H9 (cell line): ENCODE measurements at regions not wholly inside any gene's neighbourhood (a gene's known extent, or its start where the extent isn't known, plus 50 kb on each side); places are given as distances from the start of the nearest gene placed in this dataset.

ENCODE experiments used
- DNase-seq: peaks from one replicate; pipeline ENCODE4 v3.0.0-alpha.2; 2017
- H2AFZ ChIP-seq: one replicate; pipeline ENCODE4 v1.6.1; 2013; ENCODE audit warnings: mild to moderate bottlenecking, low read length, control low read depth, moderate library complexity
- H2AK5ac ChIP-seq: 2 replicates; pipeline ENCODE4 v1.6.1; 2013; ENCODE audit warnings: low read length, control low read depth, mixed read lengths; ENCODE audit not compliant: insufficient read length
- H2BK120ac ChIP-seq: one replicate; pipeline ENCODE4 v1.6.1; 2013; ENCODE audit warnings: low read depth, mild to moderate bottlenecking, low read length, control low read depth, inconsistent platforms; ENCODE audit not compliant: poor library complexity, severe bottlenecking
- H2BK12ac ChIP-seq: 2 replicates; pipeline ENCODE4 v1.6.1; 2013; ENCODE audit warnings: low read length, control low read depth, mixed read lengths, low read depth; ENCODE audit not compliant: insufficient read length
- H2BK15ac ChIP-seq: 2 replicates; pipeline ENCODE4 v1.6.1; 2013; ENCODE audit warnings: low read depth, low read length, control low read depth
- H2BK20ac ChIP-seq: one replicate; pipeline ENCODE4 v1.6.1; 2013; ENCODE audit warnings: low read depth, mild to moderate bottlenecking, low read length, control low read depth, inconsistent platforms; ENCODE audit not compliant: poor library complexity, severe bottlenecking
- H2BK5ac ChIP-seq: 2 replicates; pipeline ENCODE4 v1.6.1; 2013; ENCODE audit warnings: low read length, control low read depth, mixed read lengths; ENCODE audit not compliant: insufficient read length
- H3K14ac ChIP-seq: 2 replicates; pipeline ENCODE4 v1.6.1; 2013; ENCODE audit warnings: low read length, control low read depth; ENCODE audit not compliant: insufficient read depth
- H3K18ac ChIP-seq: 2 replicates; pipeline ENCODE4 v1.6.1; 2013; ENCODE audit warnings: low read depth, mild to moderate bottlenecking, mixed read lengths, low read length, control low read depth; ENCODE audit not compliant: insufficient read length
- H3K23ac ChIP-seq: 2 replicates; pipeline ENCODE4 v1.6.1; 2013; ENCODE audit warnings: low read length, control low read depth, mixed read lengths, low read depth; ENCODE audit not compliant: insufficient read length
- H3K23me2 ChIP-seq: 2 replicates; pipeline ENCODE4 v1.6.1; 2013; ENCODE audit warnings: low read depth, mild to moderate bottlenecking, mixed read lengths, low read length, control low read depth; ENCODE audit not compliant: insufficient read length, poor library complexity, severe bottlenecking
- H3K27ac ChIP-seq: 2 replicates; pipeline ENCODE4 v1.5.1; 2013; ENCODE audit warnings: low read length, control low read depth, mixed read lengths, low read depth; ENCODE audit not compliant: insufficient read length
- H3K27me3 ChIP-seq: 2 replicates; pipeline ENCODE4 v1.6.1; 2013; ENCODE audit warnings: low read length, control low read depth, inconsistent platforms; ENCODE audit not compliant: insufficient read depth
- H3K4ac ChIP-seq: 2 replicates; pipeline ENCODE4 v1.6.1; 2013; ENCODE audit warnings: low read depth, mild to moderate bottlenecking, control low read depth, inconsistent platforms, low read length, moderate library complexity
- H3K4me1 ChIP-seq: 2 replicates; pipeline ENCODE4 v1.6.1; 2013; ENCODE audit warnings: low read length, control low read depth, inconsistent platforms; ENCODE audit not compliant: insufficient read depth
- H3K4me2 ChIP-seq: 2 replicates; pipeline ENCODE4 v1.6.1; 2013; ENCODE audit warnings: low read length, control low read depth, mixed read lengths; ENCODE audit not compliant: insufficient read length, insufficient read depth
- H3K56ac ChIP-seq: 2 replicates; pipeline ENCODE4 v1.6.1; 2013; ENCODE audit warnings: low read depth, mild to moderate bottlenecking, mixed read lengths, low read length, control low read depth; ENCODE audit not compliant: insufficient read length
- H3K79me1 ChIP-seq: 2 replicates; pipeline ENCODE4 v1.6.1; 2013; ENCODE audit warnings: low read depth, mild to moderate bottlenecking, moderate library complexity, low read length, control low read depth, inconsistent platforms; ENCODE audit not compliant: insufficient read depth, poor library complexity, severe bottlenecking
- H3K79me2 ChIP-seq: 2 replicates; pipeline ENCODE4 v1.6.1; 2013; ENCODE audit warnings: low read length, control low read depth, inconsistent platforms; ENCODE audit not compliant: insufficient read depth
- H3K9ac ChIP-seq: 2 replicates; pipeline ENCODE4 v1.6.1; 2013; ENCODE audit warnings: low read length, control low read depth, mixed read lengths; ENCODE audit not compliant: insufficient read length; ENCODE audit errors: extremely low read depth
- H3K9me3 ChIP-seq: one replicate; pipeline ENCODE4 v1.6.1; 2013; ENCODE audit warnings: low read depth, low read length, inconsistent platforms; ENCODE audit not compliant: control insufficient read depth
- H3T11ph ChIP-seq: one replicate; pipeline ENCODE4 v1.6.1; 2013; ENCODE audit warnings: mild to moderate bottlenecking, low read length, control low read depth, inconsistent platforms
- H4K20me1 ChIP-seq: one replicate; pipeline ENCODE4 v1.6.1; 2013; ENCODE audit not compliant: control insufficient read depth, insufficient read length, insufficient read depth
- H4K5ac ChIP-seq: 2 replicates; pipeline ENCODE4 v1.6.1; 2013; ENCODE audit warnings: low read depth, mild to moderate bottlenecking, mixed read lengths, low read length, control low read depth; ENCODE audit not compliant: insufficient read length
- H4K8ac ChIP-seq: replicated peaks from 2 replicates; pipeline ENCODE4 v1.6.1; 2013; ENCODE audit warnings: low read length, control low read depth, mixed read lengths, low read depth; ENCODE audit not compliant: insufficient read length
- H4K91ac ChIP-seq: 2 replicates; pipeline ENCODE4 v1.6.1; 2013; ENCODE audit warnings: low read depth, mild to moderate bottlenecking, moderate library complexity, mixed read lengths, low read length, control low read depth; ENCODE audit not compliant: insufficient read length
- H3K27ac Mint-ChIP-seq, 3 experiments: 2 replicates in 2 of 3; 3 replicates in 1 of 3; pipeline ENCODE4 v1.8.0; 2020 to 2021; ENCODE audit warnings: mixed read lengths in 3 of 3, mild to moderate bottlenecking in 1 of 3, moderate library complexity in 1 of 3
- H3K27me3 Mint-ChIP-seq: 2 replicates; pipeline ENCODE4 v1.8.0; 2021; ENCODE audit warnings: low read depth, mild to moderate bottlenecking, moderate library complexity, mixed read lengths
- H3K36me3 Mint-ChIP-seq, 3 experiments: 2 replicates in 2 of 3; 3 replicates in 1 of 3; pipeline ENCODE4 v1.8.0; 2020 to 2021; ENCODE audit warnings: low read depth in 3 of 3, mixed read lengths in 3 of 3; ENCODE audit not compliant: insufficient read depth in 1 of 3
- H3K4me1 Mint-ChIP-seq, 2 experiments: 2 replicates each; pipeline ENCODE4 v1.8.0; 2020; ENCODE audit warnings: mixed read lengths in 2 of 2
- H3K4me3 Mint-ChIP-seq, 2 experiments: 2 replicates in 1 of 2; 3 replicates in 1 of 2; pipeline ENCODE4 v1.8.0; 2020 to 2021; ENCODE audit warnings: mild to moderate bottlenecking in 2 of 2, mixed read lengths in 2 of 2, moderate library complexity in 1 of 2
- H3K9me3 Mint-ChIP-seq, 2 experiments: 2 replicates in 1 of 2; 3 replicates in 1 of 2; pipeline ENCODE4 v1.8.0; 2020; ENCODE audit warnings: mild to moderate bottlenecking in 2 of 2, mixed read lengths in 2 of 2, moderate library complexity in 1 of 2
- WGBS: extraction: QIAGEN DNeasy Blood & Tissue Kit; methylation state at CpG from one replicate; pipeline ENCODE4 v1.1.7; 2013; ENCODE audit warnings: missing lambda C conversion rate, low lambda C conversion rate, mixed read lengths; ENCODE audit not compliant: insufficient read length; ENCODE audit errors: extremely low coverage; 5-methylcytosine and 5-hydroxymethylcytosine counted together
- TF ChIP-seq, protein P1 (sequence below): fragments of 200-600 bp; sonication (generic); conservative IDR thresholded peaks from 3 replicates; pipeline ENCODE4 v1.8.0; 2021; ENCODE audit warnings: antibody characterized with exemption, mild to moderate bottlenecking

DNA sequence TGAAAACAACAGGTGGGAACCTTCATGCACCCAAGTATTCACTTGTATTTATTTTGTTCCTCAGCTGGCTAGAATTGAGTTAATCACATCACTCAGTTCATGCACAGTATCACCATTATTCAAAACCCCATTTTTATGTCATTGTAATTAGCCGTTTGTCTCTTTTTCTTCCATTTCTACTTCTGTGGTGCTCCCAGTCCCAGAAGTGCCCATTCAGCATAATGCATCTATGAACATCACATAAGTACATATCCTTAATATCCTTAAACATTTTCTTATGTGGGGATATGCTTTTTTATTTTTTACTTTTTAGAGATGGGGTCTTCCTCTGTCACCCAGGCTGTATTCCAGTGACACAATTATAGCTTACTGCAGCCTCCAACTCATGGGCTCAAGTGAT is 510.9 kb upstream of the MGMT start:
- H2BK20ac ChIP-seq: no peak overlapping the region
- no CpG with 5 or more reads among the region's 1 CpG for WGBS
- no peak overlapping the region for H3K23ac ChIP-seq
- no peaks in the 10 kb centered on the region for H3K9me3 ChIP-seq
- no peaks in the 10 kb centered on the region for H3K27me3 ChIP-seq
- H2BK12ac ChIP-seq: no peak overlapping the region
- Mint-ChIP-seq H3K36me3 (no peaks in the 10 kb centered on the region; a peak in 1 of 7 replicates), H3K9me3 (no peaks in the 10 kb centered on the region), H3K27ac (no peak overlapping the region), H3K4me1 (no peaks in the 10 kb centered on the region), H3K27me3 (no peaks in the 10 kb centered on the region), H3K4me3 (no peak overlapping the region)
- no peak overlapping the region for H3K27ac ChIP-seq
- no peak overlapping the region for H3K9ac ChIP-seq
- no peak overlapping the region for H2AK5ac ChIP-seq
- no peak for DNase-seq
- no peak overlapping the region for H3K14ac ChIP-seq
- no peaks in the 10 kb centered on the region for H3K4me1 ChIP-seq
- H2BK5ac ChIP-seq: no peak overlapping the region
- no peak overlapping the region for H3K18ac ChIP-seq
- no peak overlapping the region for H2AFZ ChIP-seq
- no peaks in the 10 kb centered on the region for H4K20me1 ChIP-seq
- H4K91ac ChIP-seq: no peak overlapping the region
- no peak overlapping the region for H3K4ac ChIP-seq
- no peak overlapping the region for H2BK120ac ChIP-seq
- H4K5ac ChIP-seq: no peak overlapping the region
- H3K4me2 ChIP-seq: no peak overlapping the region
- H3K23me2 ChIP-seq: no peaks in the 10 kb centered on the region
- H3K79me1 ChIP-seq: no peaks in the 10 kb centered on the region
- no peaks in the 10 kb centered on the region for H3K79me2 ChIP-seq
- TF ChIP-seq, protein P1, sequence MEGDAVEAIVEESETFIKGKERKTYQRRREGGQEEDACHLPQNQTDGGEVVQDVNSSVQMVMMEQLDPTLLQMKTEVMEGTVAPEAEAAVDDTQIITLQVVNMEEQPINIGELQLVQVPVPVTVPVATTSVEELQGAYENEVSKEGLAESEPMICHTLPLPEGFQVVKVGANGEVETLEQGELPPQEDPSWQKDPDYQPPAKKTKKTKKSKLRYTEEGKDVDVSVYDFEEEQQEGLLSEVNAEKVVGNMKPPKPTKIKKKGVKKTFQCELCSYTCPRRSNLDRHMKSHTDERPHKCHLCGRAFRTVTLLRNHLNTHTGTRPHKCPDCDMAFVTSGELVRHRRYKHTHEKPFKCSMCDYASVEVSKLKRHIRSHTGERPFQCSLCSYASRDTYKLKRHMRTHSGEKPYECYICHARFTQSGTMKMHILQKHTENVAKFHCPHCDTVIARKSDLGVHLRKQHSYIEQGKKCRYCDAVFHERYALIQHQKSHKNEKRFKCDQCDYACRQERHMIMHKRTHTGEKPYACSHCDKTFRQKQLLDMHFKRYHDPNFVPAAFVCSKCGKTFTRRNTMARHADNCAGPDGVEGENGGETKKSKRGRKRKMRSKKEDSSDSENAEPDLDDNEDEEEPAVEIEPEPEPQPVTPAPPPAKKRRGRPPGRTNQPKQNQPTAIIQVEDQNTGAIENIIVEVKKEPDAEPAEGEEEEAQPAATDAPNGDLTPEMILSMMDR: no peak
- no peak overlapping the region for H3K56ac ChIP-seq
- H2BK15ac ChIP-seq: no peak overlapping the region
- H4K8ac ChIP-seq: no peak overlapping the region
- no peak overlapping the region for H3T11ph ChIP-seq
